ENCODE measurements at regions not wholly inside any gene's neighbourhood (a gene's known extent, or its start where the extent isn't known, plus 50 kb on each side); places are given as distances from the start of the nearest gene placed in this dataset.

DNA sequence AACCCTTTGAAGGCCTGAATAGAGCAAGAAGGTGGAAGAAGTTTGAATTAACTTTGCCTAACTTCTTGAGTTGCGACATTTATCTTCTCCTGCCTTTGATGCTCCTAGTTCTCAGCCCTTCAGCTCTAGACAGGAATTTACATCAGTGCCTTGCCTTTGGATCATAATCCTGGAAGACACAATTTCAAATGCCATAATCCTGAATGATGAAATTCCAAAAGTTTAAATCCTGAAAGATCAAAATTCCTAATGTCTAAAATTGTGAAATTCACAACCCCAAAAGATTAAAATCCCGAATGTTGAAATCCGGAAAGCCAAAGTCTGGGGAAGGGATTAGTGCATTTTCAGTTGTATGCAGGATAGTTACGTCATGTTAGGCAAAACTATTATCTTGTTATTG is 166.6 kb upstream of the PDZRN3 start:
- TF ChIP-seq EZH2phosphoT487 (IDR thresholded peaks at IDR 0.05) (no peak), EZH2 (IDR thresholded peaks at IDR 0.05) (no peak), CTCF (IDR thresholded peaks at IDR 0.05) (no peak)

Data from neural progenitor cell (in vitro differentiated cells).